ENCODE measurements at regions not wholly inside any gene's neighbourhood (a gene's known extent, or its start where the extent isn't known, plus 50 kb on each side); places are given as distances from the start of the nearest gene placed in this dataset.

DNA sequence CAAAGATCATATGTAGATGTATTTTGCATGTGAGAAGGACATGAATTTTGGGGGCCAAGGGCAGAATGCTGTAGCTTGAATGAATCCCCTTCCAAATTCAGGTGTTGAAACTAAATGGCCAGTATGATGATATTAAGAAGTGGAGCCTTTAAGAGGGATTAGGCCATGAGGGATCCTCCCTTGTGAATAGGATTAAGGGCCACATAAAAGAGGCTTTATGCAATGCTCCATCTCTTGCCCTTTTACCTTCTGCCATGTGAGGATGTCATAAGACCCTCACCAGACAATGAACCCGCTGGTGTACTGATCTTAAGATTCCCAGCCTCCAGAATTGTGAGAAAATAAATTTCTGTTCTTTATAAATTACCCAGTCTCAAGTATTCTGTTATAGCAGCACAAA lies 206.1 kb downstream of the YTHDC2 start:
- TF ChIP-seq, protein P1, sequence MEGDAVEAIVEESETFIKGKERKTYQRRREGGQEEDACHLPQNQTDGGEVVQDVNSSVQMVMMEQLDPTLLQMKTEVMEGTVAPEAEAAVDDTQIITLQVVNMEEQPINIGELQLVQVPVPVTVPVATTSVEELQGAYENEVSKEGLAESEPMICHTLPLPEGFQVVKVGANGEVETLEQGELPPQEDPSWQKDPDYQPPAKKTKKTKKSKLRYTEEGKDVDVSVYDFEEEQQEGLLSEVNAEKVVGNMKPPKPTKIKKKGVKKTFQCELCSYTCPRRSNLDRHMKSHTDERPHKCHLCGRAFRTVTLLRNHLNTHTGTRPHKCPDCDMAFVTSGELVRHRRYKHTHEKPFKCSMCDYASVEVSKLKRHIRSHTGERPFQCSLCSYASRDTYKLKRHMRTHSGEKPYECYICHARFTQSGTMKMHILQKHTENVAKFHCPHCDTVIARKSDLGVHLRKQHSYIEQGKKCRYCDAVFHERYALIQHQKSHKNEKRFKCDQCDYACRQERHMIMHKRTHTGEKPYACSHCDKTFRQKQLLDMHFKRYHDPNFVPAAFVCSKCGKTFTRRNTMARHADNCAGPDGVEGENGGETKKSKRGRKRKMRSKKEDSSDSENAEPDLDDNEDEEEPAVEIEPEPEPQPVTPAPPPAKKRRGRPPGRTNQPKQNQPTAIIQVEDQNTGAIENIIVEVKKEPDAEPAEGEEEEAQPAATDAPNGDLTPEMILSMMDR (IDR thresholded peaks at IDR 0.05; ENCODE audit: extremely low read depth, missing control alignments): no peak

DNA sequence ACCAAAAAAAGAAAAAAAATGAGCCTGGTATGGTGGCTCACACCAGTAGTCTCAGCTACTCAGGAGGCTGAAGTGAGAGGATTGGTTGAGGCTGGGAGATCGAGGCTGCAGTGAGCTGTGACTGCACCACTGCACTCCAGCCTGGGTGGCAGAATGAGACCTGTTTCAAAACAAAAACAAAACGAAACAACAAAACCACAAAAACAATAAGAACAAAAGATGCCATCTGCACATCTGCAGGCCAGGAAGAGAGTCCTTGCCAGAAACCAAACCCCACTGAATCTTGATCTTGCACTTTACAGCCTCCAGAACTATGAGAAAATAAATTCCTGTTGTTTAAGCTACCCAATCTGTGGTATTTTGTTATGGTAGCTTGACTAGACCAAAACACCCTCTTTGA lies 207.7 kb downstream of the YTHDC2 start:
- DNase-seq (ENCODE audit: low spot score): no peak
- TF ChIP-seq, protein P1 (IDR thresholded peaks at IDR 0.05; ENCODE audit: extremely low read depth, missing control alignments): no peak

More for the DNA sequence above, 206.1 kb downstream of the YTHDC2 start:
- DNase-seq (ENCODE audit: low spot score): no peak

DNA sequence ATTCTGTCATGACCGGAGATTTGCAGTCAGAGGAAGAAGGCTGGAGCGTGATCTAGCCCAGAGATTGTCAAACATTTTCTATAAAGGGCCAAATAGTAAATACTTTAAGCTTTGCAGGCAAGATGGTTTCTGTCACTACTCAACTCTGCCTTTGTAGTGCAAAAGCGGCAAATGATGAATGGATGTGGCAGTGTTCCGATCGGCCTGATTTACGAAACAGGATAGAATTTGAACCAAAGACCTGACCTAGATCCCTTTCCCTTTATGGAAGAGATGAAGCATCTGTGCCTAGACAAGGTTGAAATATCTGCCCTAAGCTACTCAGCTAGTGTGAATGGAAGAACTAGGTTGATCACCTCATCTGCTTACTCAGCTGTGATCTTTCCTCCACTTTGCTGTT lies 209.5 kb downstream of the YTHDC2 start:
- TF ChIP-seq, protein P1 (IDR thresholded peaks at IDR 0.05; ENCODE audit: extremely low read depth, missing control alignments): no peak

DNA sequence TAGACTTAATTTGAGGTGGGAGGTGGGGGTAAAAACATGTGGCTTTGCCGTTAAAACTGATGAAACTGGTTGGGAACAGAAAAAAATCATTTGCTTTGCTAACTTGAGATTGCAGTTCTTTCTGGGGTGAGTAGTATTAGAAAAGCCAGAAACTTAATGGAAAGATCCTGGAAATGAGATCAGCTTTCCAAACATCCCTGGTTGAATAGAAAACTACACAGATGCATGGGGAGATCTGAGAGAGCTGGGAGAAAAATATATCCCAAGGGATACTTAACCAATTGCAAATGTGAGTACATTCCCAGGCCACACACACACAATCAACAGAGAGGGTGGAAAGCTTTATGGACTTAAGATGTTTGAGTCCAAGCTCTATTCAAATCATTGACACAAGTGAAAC lies 222.3 kb downstream of the YTHDC2 start:
- DNase-seq (ENCODE audit: low spot score): no peak
- TF ChIP-seq, protein P1 (IDR thresholded peaks at IDR 0.05; ENCODE audit: extremely low read depth, missing control alignments): no peak

More for the DNA sequence above, 209.5 kb downstream of the YTHDC2 start:
- no peak for DNase-seq (ENCODE audit: low spot score)

DNA sequence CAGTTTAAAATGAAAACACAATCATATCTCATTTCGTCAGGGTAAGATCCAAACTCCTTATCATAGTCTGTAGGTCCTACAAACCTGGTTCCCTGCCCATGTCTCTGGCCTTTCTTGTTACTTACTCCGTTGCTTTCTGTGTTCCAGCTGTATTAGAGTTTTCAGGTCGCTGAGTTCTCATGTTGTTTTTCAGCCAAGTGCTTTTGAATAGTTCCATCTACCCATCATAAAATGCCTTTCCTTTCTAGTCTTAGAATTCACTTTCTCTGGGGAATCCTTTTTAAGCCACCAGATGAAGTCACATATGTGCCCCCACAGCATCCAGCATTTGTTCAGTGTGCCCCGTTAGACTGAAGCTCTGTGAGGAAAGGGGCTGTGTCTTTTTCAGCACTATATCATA lies 228.7 kb downstream of the YTHDC2 start:
- no peak for DNase-seq (ENCODE audit: low spot score)
- TF ChIP-seq, protein P1 (IDR thresholded peaks at IDR 0.05; ENCODE audit: extremely low read depth, missing control alignments): no peak

DNA sequence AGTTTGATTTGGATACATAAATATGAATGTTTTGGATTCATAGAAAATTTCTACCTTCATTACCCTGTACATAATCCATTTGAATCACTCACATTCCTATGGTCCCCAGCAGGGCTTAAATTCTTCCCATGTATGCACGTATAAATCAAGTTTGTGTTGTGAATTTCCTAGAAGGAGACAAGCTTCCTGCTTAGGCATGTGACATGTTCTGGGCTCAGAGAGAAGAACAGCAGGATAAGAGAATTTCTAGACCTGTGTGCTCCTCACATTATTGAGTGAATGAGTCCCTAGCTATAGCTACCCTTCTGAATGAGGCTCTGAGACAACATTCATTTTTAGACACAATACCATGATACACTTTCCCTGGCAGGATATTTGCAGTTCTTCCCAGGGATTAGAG lies 229.1 kb downstream of the YTHDC2 start:
- TF ChIP-seq, protein P1 (IDR thresholded peaks at IDR 0.05; ENCODE audit: extremely low read depth, missing control alignments): no peak
- no peak for DNase-seq (ENCODE audit: low spot score)

DNA sequence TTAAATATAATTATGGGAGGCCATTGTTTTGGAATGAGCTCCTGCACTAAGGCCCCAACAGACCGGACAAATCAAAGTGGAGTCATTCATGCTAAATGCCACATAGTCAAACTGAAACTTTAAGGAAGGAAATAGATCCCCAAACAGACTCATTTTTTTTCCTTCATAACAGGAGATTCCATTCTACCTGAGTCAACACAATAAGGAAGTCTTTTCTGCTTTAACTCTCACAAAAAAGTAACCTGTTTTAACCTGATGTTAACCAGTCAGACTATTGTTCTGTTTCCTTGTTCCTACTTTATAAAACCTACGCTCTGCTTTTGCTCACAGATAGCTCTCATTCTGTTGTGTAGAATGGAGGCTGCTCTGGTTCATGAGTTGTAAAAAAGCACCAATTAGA lies 234.9 kb downstream of the YTHDC2 start:
- TF ChIP-seq, protein P1 (IDR thresholded peaks at IDR 0.05; ENCODE audit: extremely low read depth, missing control alignments): no peak
- DNase-seq (ENCODE audit: low spot score): no peak

Measured in GM20000 (cell line).